NCI-H2196 (cell line): ENCODE measurements at regions not wholly inside any gene's neighbourhood (a gene's known extent, or its start where the extent isn't known, plus 50 kb on each side); places are given as distances from the start of the nearest gene placed in this dataset.

Source experiments
- DNase-seq: peaks from one replicate; lab custom pipeline; 2025; ENCODE audit not compliant: unreplicated experiment; lab: John Stamatoyannopoulos, UW

DNA sequence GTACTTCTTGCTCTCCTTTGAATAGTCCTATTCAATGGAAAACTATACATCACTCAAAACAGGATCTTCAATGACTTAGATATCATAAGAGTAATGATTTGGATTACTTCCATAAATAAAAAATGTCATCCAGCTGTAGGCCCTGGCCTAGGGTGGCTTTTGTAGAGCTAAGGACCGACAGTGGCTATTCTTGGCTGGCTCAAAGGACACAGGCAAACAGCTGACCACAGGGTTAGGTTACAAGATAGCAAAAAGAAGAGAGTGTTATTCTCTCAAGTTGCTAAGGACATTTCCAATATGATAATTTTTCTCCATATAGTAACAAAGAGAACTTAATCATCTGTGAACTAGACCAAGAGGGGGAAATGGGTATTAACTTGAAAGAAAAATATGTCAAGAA lies 495.1 kb downstream of the PLPP3 start:
- no peak for DNase-seq

- DNase-seq, result no peak
Measured at GRCh38 chr1:56081736-56082135, 497.6 kb downstream of the PLPP3 start.

DNA sequence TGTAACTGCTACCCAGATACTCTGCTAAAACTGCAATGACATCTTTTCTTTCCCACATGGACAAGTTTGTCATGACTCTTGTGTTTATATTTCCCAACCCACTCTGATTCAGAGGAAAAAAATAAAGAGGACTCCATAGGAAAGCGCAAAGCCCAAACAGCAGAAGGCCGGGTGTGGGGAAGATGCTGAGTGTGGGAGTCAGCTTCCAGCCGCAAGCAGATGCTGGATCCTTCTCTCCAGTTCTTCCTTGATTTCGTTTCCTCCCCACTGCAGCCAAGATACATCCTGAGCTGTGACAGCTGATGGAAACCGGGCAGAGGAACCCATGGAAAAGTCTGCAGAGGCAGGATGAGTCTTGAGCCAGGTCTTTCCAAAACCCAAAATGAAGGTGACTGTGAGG lies 498.2 kb downstream of the PLPP3 start:
- DNase-seq, result no peak

- DNase-seq, result no peak
Measured at GRCh38 chr1:56080123-56080522, 499.2 kb downstream of the PLPP3 start.

GRCh38 chr1:56079391-56079790 lies 500.0 kb downstream of the PLPP3 start:
- DNase-seq, result no peak

DNA sequence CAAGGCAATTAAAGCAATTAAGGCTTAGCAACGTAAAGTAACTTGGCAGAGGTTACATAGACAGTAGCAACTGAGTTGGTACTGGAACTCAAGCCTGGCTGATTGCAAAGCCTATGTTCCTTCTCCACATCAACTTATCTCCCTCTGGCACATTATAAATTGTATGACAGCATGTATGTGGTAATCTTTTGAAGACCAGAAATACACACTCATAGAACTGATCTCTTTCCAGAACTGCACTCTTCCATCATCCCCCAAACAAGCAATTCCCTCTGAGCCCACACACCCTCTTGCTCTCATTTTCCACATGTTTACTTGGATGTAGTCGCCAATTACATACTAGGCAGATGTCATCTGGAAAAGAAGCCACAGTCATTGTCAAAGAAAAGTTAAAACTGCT lies 502.2 kb downstream of the PLPP3 start:
- DNase-seq, result no peak

DNA sequence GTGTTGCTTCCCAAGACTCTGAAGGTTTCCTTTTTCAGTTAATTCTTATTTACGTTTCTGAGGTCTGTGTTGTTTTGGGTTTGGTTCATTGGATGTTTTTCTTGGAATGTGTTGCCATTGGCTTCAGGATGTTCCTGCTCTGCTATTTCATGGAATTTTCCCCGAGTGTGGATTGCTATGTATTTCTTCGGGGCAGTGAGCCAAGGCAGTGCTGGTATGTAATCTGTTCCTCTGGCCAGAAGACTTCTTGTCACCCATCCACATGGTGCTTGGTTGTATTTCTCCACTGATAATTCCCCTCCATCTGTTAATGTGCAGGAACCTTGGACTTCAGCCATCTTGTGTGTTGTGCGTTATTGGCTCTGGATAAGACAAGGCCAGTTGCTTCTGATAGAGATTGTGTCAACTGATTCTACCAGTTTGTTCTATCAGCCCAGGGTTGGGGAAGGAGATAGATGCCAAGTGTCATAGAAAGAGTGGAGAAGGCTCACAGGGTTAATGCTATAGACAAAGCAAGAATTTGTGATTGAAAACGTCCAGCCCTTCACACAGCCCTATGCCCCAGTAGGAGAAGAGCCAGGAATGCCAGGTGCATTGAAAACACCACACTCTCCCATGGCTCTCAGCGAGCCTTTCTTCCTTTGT lies 505.2 kb downstream of the PLPP3 start:
- DNase-seq, result no peak

DNA sequence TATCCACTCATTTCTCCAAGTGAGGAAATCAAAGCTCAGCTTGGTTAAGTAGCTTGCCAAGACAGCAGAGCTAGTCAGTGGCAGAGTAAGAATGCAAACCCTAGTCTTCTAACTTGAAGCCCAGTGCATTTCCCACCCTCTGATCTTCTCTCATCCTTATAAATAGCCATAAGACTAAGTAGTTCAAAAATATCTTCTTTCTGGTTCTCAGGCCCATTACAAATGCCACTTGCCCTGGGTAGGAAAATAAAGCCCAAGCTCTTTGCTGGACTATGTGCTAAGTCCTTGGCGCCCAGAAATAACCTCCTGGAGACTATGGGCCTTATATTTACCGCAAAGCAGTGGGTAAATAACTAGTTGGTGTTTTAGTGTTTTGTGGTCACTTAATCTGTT lies 505.8 kb downstream of the PLPP3 start:
- DNase-seq, result no peak

- no peak for DNase-seq
Measured at GRCh38 chr1:56073206-56073605, 506.2 kb downstream of the PLPP3 start.

DNA sequence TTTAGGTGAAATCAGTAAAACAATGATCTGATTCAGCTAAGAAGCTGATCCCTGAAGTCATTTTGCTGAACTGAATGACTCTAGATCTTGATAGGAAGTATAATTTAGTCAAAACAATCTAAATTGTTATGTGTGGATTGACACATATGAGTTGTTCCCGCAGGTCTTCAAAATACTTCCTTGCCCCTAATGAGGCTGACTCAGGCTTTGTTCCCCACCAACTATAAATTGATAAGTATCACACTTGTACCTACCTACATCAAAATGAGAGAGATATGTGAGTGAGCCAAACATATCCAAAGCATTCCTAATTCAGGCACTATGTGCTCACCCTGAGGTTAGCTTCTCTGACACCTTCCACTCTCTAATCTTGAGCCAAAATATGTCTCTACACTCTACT lies 507.1 kb downstream of the PLPP3 start:
- no peak for DNase-seq

DNA sequence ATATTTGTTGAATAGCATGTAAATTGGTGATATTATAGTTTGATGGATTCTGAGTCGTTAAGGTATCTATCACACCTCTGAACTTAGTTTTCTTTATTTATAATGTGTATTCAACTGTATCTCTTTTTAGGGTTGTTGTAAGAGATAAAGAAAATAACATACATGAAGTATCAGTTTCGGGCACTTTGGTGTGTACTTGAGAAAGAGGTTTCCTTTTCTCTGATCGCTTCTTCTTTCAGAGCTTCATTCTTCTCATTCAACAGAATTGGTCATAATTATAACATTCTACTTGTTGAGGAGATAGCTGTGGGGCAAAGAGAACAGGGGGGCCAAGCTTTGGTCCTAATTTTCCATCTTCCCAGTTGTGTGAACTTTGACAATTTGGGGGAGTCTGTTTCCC lies 508.0 kb downstream of the PLPP3 start:
- DNase-seq, result no peak

- peak; percentile 10 for DNase-seq
Measured at GRCh38 chr1:56070601-56071000, 508.8 kb downstream of the PLPP3 start.

DNA sequence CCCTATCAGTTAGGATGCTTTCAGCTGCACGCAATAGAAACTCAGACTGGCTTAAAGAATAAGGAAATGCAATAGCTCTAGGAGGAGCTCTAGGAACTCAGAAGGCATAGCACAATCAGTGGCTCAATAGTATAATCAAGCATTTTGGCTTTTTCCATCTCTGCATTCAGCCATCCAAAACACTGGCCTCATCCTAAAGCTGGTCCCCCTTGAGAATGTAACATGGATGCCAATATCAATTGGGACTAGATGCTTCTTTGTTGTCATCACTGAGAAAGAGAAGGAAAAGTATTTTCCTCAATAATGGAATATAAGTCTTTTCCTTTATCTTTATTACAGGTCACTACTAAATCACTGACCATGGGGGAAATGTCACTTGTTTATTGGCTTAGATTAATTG lies 509.5 kb downstream of the PLPP3 start:
- no peak for DNase-seq

GRCh38 chr1:56068908-56069307 lies 510.5 kb downstream of the PLPP3 start:
- DNase-seq, result no peak

DNA sequence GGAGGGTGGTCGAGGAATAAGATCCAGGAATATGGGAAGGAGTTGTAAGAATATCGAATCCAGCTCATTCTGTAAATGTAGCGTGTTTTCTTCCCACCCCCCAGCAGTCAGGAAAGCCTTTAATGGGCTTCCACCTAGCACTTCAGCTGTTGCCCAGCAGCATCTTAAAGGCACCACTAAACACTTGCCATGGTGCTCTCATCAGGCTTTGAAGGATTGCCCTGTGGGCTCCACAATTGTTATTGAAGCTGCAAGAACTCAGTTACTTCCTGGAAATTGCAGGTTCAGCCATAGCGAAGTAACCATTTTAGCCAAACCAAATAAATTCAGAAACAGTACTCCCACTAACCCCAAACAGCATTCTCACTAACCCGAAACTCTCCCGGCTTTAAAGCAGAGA lies 511.2 kb downstream of the PLPP3 start:
- DNase-seq, result no peak

GRCh38 chr1:56065729-56066128 lies 513.6 kb downstream of the PLPP3 start:
- DNase-seq, result no peak

DNA sequence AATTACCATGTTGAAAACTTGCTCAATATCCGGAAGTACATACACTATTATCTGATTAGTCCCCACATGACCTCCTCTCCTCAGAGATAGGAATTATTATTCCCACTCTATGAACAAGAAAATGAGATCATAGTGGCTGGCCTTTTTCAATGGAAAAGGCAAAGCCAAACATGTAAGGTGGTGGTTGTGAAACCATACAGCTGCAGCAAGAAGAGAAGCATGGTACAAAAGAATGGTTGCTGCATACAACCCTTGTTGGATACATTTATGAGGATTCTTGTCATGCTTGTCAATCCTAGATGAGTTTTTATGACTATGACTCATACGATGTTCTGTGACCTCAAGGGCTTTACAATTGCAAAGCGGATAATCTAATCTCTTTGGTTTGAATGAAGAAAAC lies 514.7 kb downstream of the PLPP3 start:
- DNase-seq, result no peak

DNA sequence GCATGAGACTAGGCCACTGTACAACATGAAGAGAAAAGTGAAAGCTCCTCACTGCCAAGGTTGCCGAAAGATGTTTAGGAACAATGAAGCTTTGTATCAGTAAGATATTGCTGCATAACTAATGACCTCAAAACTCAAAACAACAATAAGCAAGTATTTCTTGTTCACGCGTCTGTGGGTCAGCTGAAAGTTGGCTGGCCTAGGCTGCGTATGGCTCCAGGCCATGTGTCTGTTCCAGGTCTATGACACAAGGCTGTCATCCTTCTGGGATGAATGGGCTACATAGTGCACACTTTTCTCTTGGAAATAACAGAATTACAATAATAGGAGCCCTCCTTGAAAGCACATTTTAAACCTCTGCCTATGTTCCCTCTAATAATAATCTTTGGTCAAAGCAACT lies 515.9 kb downstream of the PLPP3 start:
- no peak for DNase-seq

- DNase-seq, result no peak
Measured at GRCh38 chr1:56062625-56063024, 516.7 kb downstream of the PLPP3 start.

- DNase-seq, result no peak
Measured at GRCh38 chr1:56061824-56062223, 517.5 kb downstream of the PLPP3 start.

DNA sequence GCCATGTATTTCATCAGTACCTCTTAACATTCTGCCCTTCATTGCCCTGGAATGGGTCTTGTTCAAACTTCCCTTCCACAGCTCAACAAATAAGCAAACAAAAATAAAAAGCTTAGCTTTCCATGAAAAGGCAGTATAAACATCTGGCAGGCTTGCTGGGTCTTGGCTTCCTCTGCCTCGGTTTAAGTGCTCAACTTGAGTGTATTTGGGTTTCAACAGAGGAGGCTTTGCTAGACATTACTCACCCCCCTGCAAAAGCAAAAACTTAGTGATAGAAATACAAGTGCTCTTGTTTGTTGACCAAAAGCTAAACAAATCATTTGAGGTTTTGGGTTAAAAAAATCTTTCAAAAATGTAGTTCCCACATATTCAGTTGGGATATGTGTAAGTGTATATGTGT lies 518.5 kb downstream of the PLPP3 start:
- DNase-seq, result peak; percentile 20

- no peak for DNase-seq
Measured at GRCh38 chr1:56057466-56058405, 521.6 kb downstream of the PLPP3 start.
